G401 (cell line): ENCODE measurements at regions not wholly inside any gene's neighbourhood (a gene's known extent, or its start where the extent isn't known, plus 50 kb on each side); places are given as distances from the start of the nearest gene placed in this dataset.

Experiments
- DNase-seq: peaks from one replicate; pipeline ENCODE4 v3.0.0-alpha.2; 2015; ENCODE audit warnings: low spot score
- in situ Hi-C: cut with HindIII; loops from 2 replicates; pipeline ENCODE4 v1.10.0; 2016; ENCODE audit warnings: low sequenced_read_pairs, mixed read lengths

DNA sequence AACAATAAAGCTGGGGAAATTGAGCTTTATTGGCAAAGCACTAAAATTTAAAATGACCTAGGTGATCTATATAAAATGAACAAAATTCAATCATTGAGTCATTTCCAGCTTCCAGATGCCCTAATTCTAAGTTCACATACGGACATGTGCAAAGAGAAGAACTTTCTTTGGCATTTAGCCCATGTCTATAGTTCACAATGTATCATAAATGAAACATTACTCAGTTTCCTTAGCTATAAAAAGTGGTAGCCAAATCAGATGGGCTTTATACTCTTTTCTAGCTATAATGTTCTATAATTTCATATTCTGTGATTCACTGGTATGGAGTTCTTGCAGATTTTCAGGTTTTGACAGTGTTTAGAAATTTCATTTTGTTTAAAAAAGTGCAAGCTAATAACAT, 327.4 kb downstream of the KCTD8 start:
- in situ Hi-C loops: no loop called here
- no peak for DNase-seq
